GM19372 (cell line): ENCODE measurements at regions not wholly inside any gene's neighbourhood (a gene's known extent, or its start where the extent isn't known, plus 50 kb on each side); places are given as distances from the start of the nearest gene placed in this dataset.

Experiments used
- ATAC-seq: cut with Tn5 transposase; IDR thresholded peaks from one replicate; pipeline ENCODE4 v1.9.1; 2021; ENCODE audit warnings: mild to moderate bottlenecking, low read depth, moderate library complexity; ENCODE audit not compliant: unreplicated experiment

- ATAC-seq, result no peak
These were observed 229.2 kb downstream of the PTTG2 start for GRCh38 chr4:38189445-38189844.

- no peak for ATAC-seq
These were observed 230.6 kb downstream of the PTTG2 start for GRCh38 chr4:38190717-38191178.

- ATAC-seq, result no peak
These were observed 232.3 kb downstream of the PTTG2 start for GRCh38 chr4:38192516-38192915.

- ATAC-seq, result no peak
These were observed 233.2 kb downstream of the PTTG2 start for GRCh38 chr4:38193236-38193863.

GRCh38 chr4:38194047-38194602, 233.9 kb downstream of the PTTG2 start:
- ATAC-seq, result no peak

- no peak for ATAC-seq
These were observed 235.3 kb downstream of the PTTG2 start for GRCh38 chr4:38195486-38195885.

GRCh38 chr4:38195911-38196310, 235.7 kb downstream of the PTTG2 start:
- ATAC-seq, result no peak

- ATAC-seq, result no peak
These were observed 242.0 kb downstream of the PTTG2 start for GRCh38 chr4:38202242-38202641.

GRCh38 chr4:38203609-38204008, 243.4 kb downstream of the PTTG2 start:
- no peak for ATAC-seq

GRCh38 chr4:38204339-38205035, 244.3 kb downstream of the PTTG2 start:
- ATAC-seq, result no peak

- ATAC-seq, result no peak
These were observed 245.1 kb downstream of the PTTG2 start for GRCh38 chr4:38205261-38205660.

- ATAC-seq, result no peak
These were observed 246.9 kb downstream of the PTTG2 start for GRCh38 chr4:38207110-38207457.

GRCh38 chr4:38209654-38210053, 249.5 kb downstream of the PTTG2 start:
- no peak for ATAC-seq

- no peak for ATAC-seq
These were observed 250.4 kb downstream of the PTTG2 start for GRCh38 chr4:38210396-38211114.

GRCh38 chr4:38211885-38212284, 251.7 kb downstream of the PTTG2 start:
- no peak for ATAC-seq

GRCh38 chr4:38213083-38213805, 253.0 kb downstream of the PTTG2 start:
- no peak for ATAC-seq

- ATAC-seq, result no peak
These were observed 262.7 kb downstream of the PTTG2 start for GRCh38 chr4:38222892-38223291.

- ATAC-seq, result no peak
These were observed 263.1 kb downstream of the PTTG2 start for GRCh38 chr4:38223306-38223705.

- ATAC-seq, result no peak
These were observed 263.6 kb downstream of the PTTG2 start for GRCh38 chr4:38223782-38224236.

GRCh38 chr4:38224850-38225249, 264.7 kb downstream of the PTTG2 start:
- no peak for ATAC-seq

GRCh38 chr4:38226170-38226569, 266.0 kb downstream of the PTTG2 start:
- ATAC-seq, result no peak
